ENCODE measurements at regions not wholly inside any gene's neighbourhood (a gene's known extent, or its start where the extent isn't known, plus 50 kb on each side); places are given as distances from the start of the nearest gene placed in this dataset.

DNA sequence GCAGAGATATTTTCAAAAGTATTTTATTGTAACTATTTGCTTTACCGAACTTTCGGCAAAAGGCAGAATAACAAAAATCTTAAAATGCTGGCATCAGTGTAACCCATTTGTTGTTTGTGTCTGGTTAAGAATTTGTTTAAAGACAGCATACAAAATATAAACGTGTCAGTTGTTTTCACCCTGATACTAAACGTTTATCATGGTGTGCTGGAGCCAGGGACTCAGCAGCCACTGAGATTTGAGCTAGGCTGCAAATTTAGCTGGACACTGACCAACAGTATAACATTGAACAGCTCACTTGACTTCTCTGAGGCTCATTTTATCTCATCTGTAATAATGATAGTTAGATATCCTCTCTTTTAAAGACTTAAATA is 183.7 kb downstream of the TMTC3 start:
- no peaks in the 10 kb centered on the region for H3K36me3 Mint-ChIP-seq (ENCODE audit: low read depth)
- H3K27ac Mint-ChIP-seq, result no peak overlapping the region
- no peaks in the 10 kb centered on the region for H3K4me1 Mint-ChIP-seq
- Histone ChIP-seq H3K4me1 (ENCODE audit: control insufficient read depth, insufficient read depth, low read length) (no peaks in the 10 kb centered on the region), H3K9me3 (ENCODE audit: control insufficient read depth, low read length) (peaks cover 11% of the 10 kb centered on the region), H3K36me3 (ENCODE audit: control insufficient read depth, insufficient read depth, low read length) (no peaks in the 10 kb centered on the region), H3K27me3 (ENCODE audit: control insufficient read depth, insufficient read depth, low read length, poor library complexity, severe bottlenecking) (no peaks in the 10 kb centered on the region), H3K9ac (ENCODE audit: extremely low read depth, low read length, poor library complexity, severe bottlenecking) (no peak overlapping the region), H3K4me3 (ENCODE audit: low read length) (no peak overlapping the region), H3K27ac (ENCODE audit: low read depth, low read length) (no peak overlapping the region)
- H3K9me3 Mint-ChIP-seq, result peaks cover 8% of the 10 kb centered on the region
- 91% methylated on average over 4 of the region's 4 CpGs; no CpG with 5 or more reads in 1 of the 2 experiments for WGBS, 2 experiments (ENCODE audit: insufficient coverage in 1 of 2, insufficient read length in 1 of 2)
- H3K4me3 Mint-ChIP-seq, result no peak overlapping the region
- TF ChIP-seq, protein P1, sequence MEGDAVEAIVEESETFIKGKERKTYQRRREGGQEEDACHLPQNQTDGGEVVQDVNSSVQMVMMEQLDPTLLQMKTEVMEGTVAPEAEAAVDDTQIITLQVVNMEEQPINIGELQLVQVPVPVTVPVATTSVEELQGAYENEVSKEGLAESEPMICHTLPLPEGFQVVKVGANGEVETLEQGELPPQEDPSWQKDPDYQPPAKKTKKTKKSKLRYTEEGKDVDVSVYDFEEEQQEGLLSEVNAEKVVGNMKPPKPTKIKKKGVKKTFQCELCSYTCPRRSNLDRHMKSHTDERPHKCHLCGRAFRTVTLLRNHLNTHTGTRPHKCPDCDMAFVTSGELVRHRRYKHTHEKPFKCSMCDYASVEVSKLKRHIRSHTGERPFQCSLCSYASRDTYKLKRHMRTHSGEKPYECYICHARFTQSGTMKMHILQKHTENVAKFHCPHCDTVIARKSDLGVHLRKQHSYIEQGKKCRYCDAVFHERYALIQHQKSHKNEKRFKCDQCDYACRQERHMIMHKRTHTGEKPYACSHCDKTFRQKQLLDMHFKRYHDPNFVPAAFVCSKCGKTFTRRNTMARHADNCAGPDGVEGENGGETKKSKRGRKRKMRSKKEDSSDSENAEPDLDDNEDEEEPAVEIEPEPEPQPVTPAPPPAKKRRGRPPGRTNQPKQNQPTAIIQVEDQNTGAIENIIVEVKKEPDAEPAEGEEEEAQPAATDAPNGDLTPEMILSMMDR (conservative IDR thresholded peaks at IDR 0.05), result no peak
- DNase-seq, result no peak
- H3K27me3 Mint-ChIP-seq (ENCODE audit: insufficient read depth), result peaks cover 1% of the 10 kb centered on the region

DNA sequence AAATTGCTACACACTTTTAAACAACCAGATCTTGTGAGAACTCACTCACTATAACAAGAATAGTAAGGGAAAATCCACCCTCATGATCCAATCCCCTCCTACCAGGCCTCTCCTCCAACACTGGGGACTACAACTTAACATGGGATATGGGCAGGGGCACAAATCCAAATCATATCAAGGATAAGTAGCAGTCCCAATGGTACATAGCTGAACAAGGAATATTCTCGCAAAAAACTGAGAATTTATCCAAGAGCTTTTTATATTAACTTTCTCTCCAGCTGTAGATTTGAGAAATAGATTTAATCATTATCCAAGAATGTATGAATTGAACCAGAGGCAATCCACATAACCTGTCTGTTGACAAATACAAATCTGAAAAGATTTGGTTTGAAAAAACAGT is 185.2 kb downstream of the TMTC3 start:
- peaks cover 15% of the 10 kb centered on the region for H3K9me3 Mint-ChIP-seq
- no peak overlapping the region for H3K4me3 Mint-ChIP-seq
- no peak for DNase-seq

DNA sequence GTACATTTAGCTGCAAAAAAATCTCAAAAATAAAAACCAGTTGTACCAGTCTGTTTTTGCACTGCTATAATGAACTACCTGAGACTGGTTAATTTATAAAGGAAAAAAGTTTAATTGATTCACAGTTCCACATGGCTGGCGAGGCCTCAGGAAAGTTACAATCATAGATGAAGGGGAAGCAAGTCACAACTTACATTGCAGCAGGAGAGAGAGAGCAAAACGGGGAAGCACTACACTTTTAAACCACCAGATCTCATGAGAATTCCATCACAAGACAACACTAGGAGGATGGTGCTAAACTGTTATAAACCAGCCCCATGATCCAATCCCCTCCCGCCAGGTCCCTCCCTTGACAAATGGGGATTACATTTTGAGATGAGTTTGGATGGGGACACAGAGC is 186.0 kb downstream of the TMTC3 start:
- Mint-ChIP-seq H3K27ac (no peak overlapping the region), H3K36me3 (ENCODE audit: low read depth) (no peaks in the 10 kb centered on the region), H3K4me1 (no peaks in the 10 kb centered on the region), H3K4me3 (no peak overlapping the region), H3K9me3 (peaks cover 16% of the 10 kb centered on the region), H3K27me3 (ENCODE audit: insufficient read depth) (no peaks in the 10 kb centered on the region)
- H3K4me1 ChIP-seq (ENCODE audit: control insufficient read depth, insufficient read depth, low read length), result no peaks in the 10 kb centered on the region
- no peaks in the 10 kb centered on the region for H3K27me3 ChIP-seq (ENCODE audit: control insufficient read depth, insufficient read depth, low read length, poor library complexity, severe bottlenecking)
- DNase-seq, result no peak
- H3K4me3 ChIP-seq (ENCODE audit: low read length), result no peak overlapping the region
- TF ChIP-seq, protein P1 (conservative IDR thresholded peaks at IDR 0.05), result no peak
- 90 to 100% methylated on average over 1 to 2 of the region's 3 CpGs for WGBS, 2 experiments (ENCODE audit: insufficient coverage in 1 of 2, insufficient read length in 1 of 2)
- no peak overlapping the region for H3K27ac ChIP-seq (ENCODE audit: low read depth, low read length)
- peaks cover 12% of the 10 kb centered on the region for H3K9me3 ChIP-seq (ENCODE audit: control insufficient read depth, low read length)
- no peak overlapping the region for H3K9ac ChIP-seq (ENCODE audit: extremely low read depth, low read length, poor library complexity, severe bottlenecking)
- no peaks in the 10 kb centered on the region for H3K36me3 ChIP-seq (ENCODE audit: control insufficient read depth, insufficient read depth, low read length)

More for the DNA sequence above, 185.2 kb downstream of the TMTC3 start:
- Mint-ChIP-seq H3K4me1 (no peaks in the 10 kb centered on the region), H3K27me3 (ENCODE audit: insufficient read depth) (no peaks in the 10 kb centered on the region), H3K36me3 (ENCODE audit: low read depth) (no peaks in the 10 kb centered on the region), H3K27ac (no peak overlapping the region)
- Histone ChIP-seq H3K4me1 (ENCODE audit: control insufficient read depth, insufficient read depth, low read length) (no peaks in the 10 kb centered on the region), H3K27ac (ENCODE audit: low read depth, low read length) (no peak overlapping the region), H3K9me3 (ENCODE audit: control insufficient read depth, low read length) (peaks cover 12% of the 10 kb centered on the region), H3K36me3 (ENCODE audit: control insufficient read depth, insufficient read depth, low read length) (no peaks in the 10 kb centered on the region), H3K9ac (ENCODE audit: extremely low read depth, low read length, poor library complexity, severe bottlenecking) (no peak overlapping the region), H3K27me3 (ENCODE audit: control insufficient read depth, insufficient read depth, low read length, poor library complexity, severe bottlenecking) (no peaks in the 10 kb centered on the region), H3K4me3 (ENCODE audit: low read length) (no peak overlapping the region)
- TF ChIP-seq, protein P1 (conservative IDR thresholded peaks at IDR 0.05), result no peak
- 93% methylated on average over 1 of the region's 1 CpG; no CpG with 5 or more reads in 1 of the 2 experiments for WGBS, 2 experiments (ENCODE audit: insufficient coverage in 1 of 2, insufficient read length in 1 of 2)

Measured in endodermal cell (in vitro differentiated cells).